Osteocyte (in vitro differentiated cells): ENCODE measurements at regions not wholly inside any gene's neighbourhood (a gene's known extent, or its start where the extent isn't known, plus 50 kb on each side); places are given as distances from the start of the nearest gene placed in this dataset.

Experiments
- DNase-seq: peaks from one replicate; pipeline ENCODE4 v3.0.0; 2021; ENCODE audit warnings: mixed read lengths; ENCODE audit not compliant: unreplicated experiment; ENCODE audit errors: extremely low spot score
- H3K27ac Mint-ChIP-seq: one replicate; pipeline ENCODE4 v1.8.0; 2021; ENCODE audit warnings: mild to moderate bottlenecking, mixed read lengths; ENCODE audit not compliant: unreplicated experiment
- H3K27me3 Mint-ChIP-seq: one replicate; pipeline ENCODE4 v1.8.0; 2021; ENCODE audit warnings: mixed read lengths; ENCODE audit not compliant: unreplicated experiment
- H3K36me3 Mint-ChIP-seq: one replicate; pipeline ENCODE4 v1.8.0; 2021; ENCODE audit warnings: mixed read lengths; ENCODE audit not compliant: unreplicated experiment
- H3K4me1 Mint-ChIP-seq: one replicate; pipeline ENCODE4 v1.8.0; 2021; ENCODE audit warnings: mixed read lengths; ENCODE audit not compliant: unreplicated experiment
- H3K4me3 Mint-ChIP-seq: one replicate; pipeline ENCODE4 v1.8.0; 2021; ENCODE audit warnings: mild to moderate bottlenecking, moderate library complexity, mixed read lengths; ENCODE audit not compliant: unreplicated experiment
- H3K9me3 Mint-ChIP-seq: one replicate; pipeline ENCODE4 v1.8.0; 2021; ENCODE audit warnings: mixed read lengths; ENCODE audit not compliant: unreplicated experiment
- CTCF ChIP-seq: fragments of 200-600 bp; sonication (generic); IDR thresholded peaks from 2 replicates; pipeline ENCODE4 v1.5.0; 2021; ENCODE audit warnings: antibody characterized with exemption, mild to moderate bottlenecking, moderate library complexity

DNA sequence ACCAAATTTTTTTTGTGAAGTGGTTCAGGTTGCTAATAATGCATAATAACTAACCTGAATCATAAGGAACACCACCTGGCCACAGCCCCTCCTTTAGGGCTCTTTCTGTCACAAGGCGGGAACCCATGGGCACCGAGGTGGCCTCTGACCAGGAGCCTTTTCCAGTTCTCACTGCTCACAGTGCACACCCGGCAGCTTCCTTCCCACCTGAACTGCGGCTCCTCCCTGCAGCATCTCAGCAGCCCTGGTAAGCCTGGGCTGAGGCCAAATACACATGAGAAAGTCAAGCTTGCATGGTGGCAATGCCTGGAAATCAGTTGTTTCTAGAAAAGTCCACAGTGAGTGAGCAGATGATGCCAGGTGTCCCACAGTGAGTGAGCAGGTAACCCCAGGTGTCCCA is 77.6 kb upstream of the SNTG2 start:
- H3K27ac Mint-ChIP-seq = no peak overlapping the region
- DNase-seq = no peak
- TF ChIP-seq CTCF = no peak
- no peaks in the 10 kb centered on the region for H3K27me3 Mint-ChIP-seq
- no peaks in the 10 kb centered on the region for H3K9me3 Mint-ChIP-seq
- no peaks in the 10 kb centered on the region for H3K36me3 Mint-ChIP-seq
- H3K4me1 Mint-ChIP-seq = no peaks in the 10 kb centered on the region
- no peak overlapping the region for H3K4me3 Mint-ChIP-seq

GRCh38 chr2:871926-872680 is 78.5 kb upstream of the SNTG2 start:
- Mint-ChIP-seq H3K36me3 (no peaks in the 10 kb centered on the region), H3K4me3 (no peak overlapping the region), H3K27ac (no peak overlapping the region), H3K4me1 (no peaks in the 10 kb centered on the region), H3K27me3 (peaks cover 5% of the 10 kb centered on the region), H3K9me3 (no peaks in the 10 kb centered on the region)
- no peak for TF ChIP-seq CTCF
- no peak for DNase-seq

GRCh38 chr2:871175-871727 is 79.4 kb upstream of the SNTG2 start:
- H3K36me3 Mint-ChIP-seq = no peaks in the 10 kb centered on the region
- peaks cover 5% of the 10 kb centered on the region for H3K27me3 Mint-ChIP-seq
- no peak for TF ChIP-seq CTCF
- no peak overlapping the region for H3K27ac Mint-ChIP-seq
- DNase-seq = no peak
- no peak overlapping the region for H3K4me3 Mint-ChIP-seq
- H3K9me3 Mint-ChIP-seq = no peaks in the 10 kb centered on the region
- H3K4me1 Mint-ChIP-seq = no peaks in the 10 kb centered on the region

DNA sequence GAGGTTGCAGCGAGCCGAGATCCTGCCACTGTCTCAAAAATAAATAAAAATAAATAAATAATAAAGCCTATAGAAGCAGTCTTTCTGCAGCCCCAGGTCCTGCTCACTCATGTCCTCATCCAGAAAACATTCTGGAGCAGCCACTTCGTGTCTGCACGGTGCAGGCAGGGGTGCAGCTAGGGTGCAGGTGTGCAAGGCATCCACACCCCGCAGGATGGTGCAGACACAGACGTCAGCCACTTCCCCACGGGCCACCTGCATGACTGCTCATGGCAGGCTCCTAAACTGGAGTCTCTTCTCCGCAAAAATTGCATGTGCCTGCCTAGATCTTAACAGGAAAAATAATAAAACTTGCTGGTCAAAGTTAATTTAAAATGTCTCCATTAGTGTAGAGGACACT is 80.2 kb upstream of the SNTG2 start:
- no peak overlapping the region for H3K4me3 Mint-ChIP-seq
- DNase-seq = no peak
- peaks cover 5% of the 10 kb centered on the region for H3K27me3 Mint-ChIP-seq
- no peak for TF ChIP-seq CTCF
- H3K36me3 Mint-ChIP-seq = no peaks in the 10 kb centered on the region
- H3K9me3 Mint-ChIP-seq = no peaks in the 10 kb centered on the region
- H3K4me1 Mint-ChIP-seq = no peaks in the 10 kb centered on the region
- no peak overlapping the region for H3K27ac Mint-ChIP-seq

DNA sequence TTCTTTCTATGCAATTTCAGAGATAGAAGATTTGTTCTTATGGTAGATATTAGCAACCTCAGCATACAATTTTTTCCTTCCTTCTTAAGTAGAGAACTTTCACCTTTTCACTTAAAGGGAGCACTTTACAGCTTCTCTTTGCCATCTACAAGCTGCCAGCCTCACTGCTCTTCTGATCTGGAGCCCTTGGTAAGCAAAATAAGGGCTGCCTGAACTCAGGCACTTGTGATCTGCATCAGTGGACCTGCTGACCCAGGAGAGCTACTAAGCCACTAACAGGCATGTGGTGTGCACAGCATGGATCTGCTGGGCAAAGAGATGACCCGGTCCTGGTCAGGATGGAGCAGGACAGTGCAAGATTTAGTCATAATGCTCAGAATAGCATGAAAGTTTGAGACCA is 80.8 kb upstream of the SNTG2 start:
- Mint-ChIP-seq H3K27me3 (peaks cover 5% of the 10 kb centered on the region), H3K4me3 (no peak overlapping the region), H3K36me3 (no peaks in the 10 kb centered on the region), H3K27ac (no peak overlapping the region), H3K4me1 (no peaks in the 10 kb centered on the region), H3K9me3 (no peaks in the 10 kb centered on the region)
- TF ChIP-seq CTCF = no peak
- DNase-seq = no peak
